H9 (cell line): ENCODE measurements at regions not wholly inside any gene's neighbourhood (a gene's known extent, or its start where the extent isn't known, plus 50 kb on each side); places are given as distances from the start of the nearest gene placed in this dataset.

Experiments
- DNase-seq: peaks from one replicate; pipeline ENCODE4 v3.0.0-alpha.2; 2017
- H2AFZ ChIP-seq: one replicate; pipeline ENCODE4 v1.6.1; 2013; ENCODE audit warnings: mild to moderate bottlenecking, low read length, control low read depth, moderate library complexity
- H2AK5ac ChIP-seq: 2 replicates; pipeline ENCODE4 v1.6.1; 2013; ENCODE audit warnings: low read length, control low read depth, mixed read lengths; ENCODE audit not compliant: insufficient read length
- H2BK120ac ChIP-seq: one replicate; pipeline ENCODE4 v1.6.1; 2013; ENCODE audit warnings: low read depth, mild to moderate bottlenecking, low read length, control low read depth, inconsistent platforms; ENCODE audit not compliant: poor library complexity, severe bottlenecking
- H2BK12ac ChIP-seq: 2 replicates; pipeline ENCODE4 v1.6.1; 2013; ENCODE audit warnings: low read length, control low read depth, mixed read lengths, low read depth; ENCODE audit not compliant: insufficient read length
- H2BK15ac ChIP-seq: 2 replicates; pipeline ENCODE4 v1.6.1; 2013; ENCODE audit warnings: low read depth, low read length, control low read depth
- H2BK20ac ChIP-seq: one replicate; pipeline ENCODE4 v1.6.1; 2013; ENCODE audit warnings: low read depth, mild to moderate bottlenecking, low read length, control low read depth, inconsistent platforms; ENCODE audit not compliant: poor library complexity, severe bottlenecking
- H2BK5ac ChIP-seq: 2 replicates; pipeline ENCODE4 v1.6.1; 2013; ENCODE audit warnings: low read length, control low read depth, mixed read lengths; ENCODE audit not compliant: insufficient read length
- H3K14ac ChIP-seq: 2 replicates; pipeline ENCODE4 v1.6.1; 2013; ENCODE audit warnings: low read length, control low read depth; ENCODE audit not compliant: insufficient read depth
- H3K18ac ChIP-seq: 2 replicates; pipeline ENCODE4 v1.6.1; 2013; ENCODE audit warnings: low read depth, mild to moderate bottlenecking, mixed read lengths, low read length, control low read depth; ENCODE audit not compliant: insufficient read length
- H3K23ac ChIP-seq: 2 replicates; pipeline ENCODE4 v1.6.1; 2013; ENCODE audit warnings: low read length, control low read depth, mixed read lengths, low read depth; ENCODE audit not compliant: insufficient read length
- H3K23me2 ChIP-seq: 2 replicates; pipeline ENCODE4 v1.6.1; 2013; ENCODE audit warnings: low read depth, mild to moderate bottlenecking, mixed read lengths, low read length, control low read depth; ENCODE audit not compliant: insufficient read length, poor library complexity, severe bottlenecking
- H3K27ac ChIP-seq: 2 replicates; pipeline ENCODE4 v1.5.1; 2013; ENCODE audit warnings: low read length, control low read depth, mixed read lengths, low read depth; ENCODE audit not compliant: insufficient read length
- H3K27me3 ChIP-seq: 2 replicates; pipeline ENCODE4 v1.6.1; 2013; ENCODE audit warnings: low read length, control low read depth, inconsistent platforms; ENCODE audit not compliant: insufficient read depth
- H3K4ac ChIP-seq: 2 replicates; pipeline ENCODE4 v1.6.1; 2013; ENCODE audit warnings: low read depth, mild to moderate bottlenecking, control low read depth, inconsistent platforms, low read length, moderate library complexity
- H3K4me1 ChIP-seq: 2 replicates; pipeline ENCODE4 v1.6.1; 2013; ENCODE audit warnings: low read length, control low read depth, inconsistent platforms; ENCODE audit not compliant: insufficient read depth
- H3K4me2 ChIP-seq: 2 replicates; pipeline ENCODE4 v1.6.1; 2013; ENCODE audit warnings: low read length, control low read depth, mixed read lengths; ENCODE audit not compliant: insufficient read length, insufficient read depth
- H3K56ac ChIP-seq: 2 replicates; pipeline ENCODE4 v1.6.1; 2013; ENCODE audit warnings: low read depth, mild to moderate bottlenecking, mixed read lengths, low read length, control low read depth; ENCODE audit not compliant: insufficient read length
- H3K79me1 ChIP-seq: 2 replicates; pipeline ENCODE4 v1.6.1; 2013; ENCODE audit warnings: low read depth, mild to moderate bottlenecking, moderate library complexity, low read length, control low read depth, inconsistent platforms; ENCODE audit not compliant: insufficient read depth, poor library complexity, severe bottlenecking
- H3K79me2 ChIP-seq: 2 replicates; pipeline ENCODE4 v1.6.1; 2013; ENCODE audit warnings: low read length, control low read depth, inconsistent platforms; ENCODE audit not compliant: insufficient read depth
- H3K9ac ChIP-seq: 2 replicates; pipeline ENCODE4 v1.6.1; 2013; ENCODE audit warnings: low read length, control low read depth, mixed read lengths; ENCODE audit not compliant: insufficient read length; ENCODE audit errors: extremely low read depth
- H3K9me3 ChIP-seq: one replicate; pipeline ENCODE4 v1.6.1; 2013; ENCODE audit warnings: low read depth, low read length, inconsistent platforms; ENCODE audit not compliant: control insufficient read depth
- H3T11ph ChIP-seq: one replicate; pipeline ENCODE4 v1.6.1; 2013; ENCODE audit warnings: mild to moderate bottlenecking, low read length, control low read depth, inconsistent platforms
- H4K20me1 ChIP-seq: one replicate; pipeline ENCODE4 v1.6.1; 2013; ENCODE audit not compliant: control insufficient read depth, insufficient read length, insufficient read depth
- H4K5ac ChIP-seq: 2 replicates; pipeline ENCODE4 v1.6.1; 2013; ENCODE audit warnings: low read depth, mild to moderate bottlenecking, mixed read lengths, low read length, control low read depth; ENCODE audit not compliant: insufficient read length
- H4K8ac ChIP-seq: replicated peaks from 2 replicates; pipeline ENCODE4 v1.6.1; 2013; ENCODE audit warnings: low read length, control low read depth, mixed read lengths, low read depth; ENCODE audit not compliant: insufficient read length
- H4K91ac ChIP-seq: 2 replicates; pipeline ENCODE4 v1.6.1; 2013; ENCODE audit warnings: low read depth, mild to moderate bottlenecking, moderate library complexity, mixed read lengths, low read length, control low read depth; ENCODE audit not compliant: insufficient read length
- H3K27ac Mint-ChIP-seq, 3 experiments: 2 replicates in 2 of 3; 3 replicates in 1 of 3; pipeline ENCODE4 v1.8.0; 2020 to 2021; ENCODE audit warnings: mixed read lengths in 3 of 3, mild to moderate bottlenecking in 1 of 3, moderate library complexity in 1 of 3
- H3K27me3 Mint-ChIP-seq: 2 replicates; pipeline ENCODE4 v1.8.0; 2021; ENCODE audit warnings: low read depth, mild to moderate bottlenecking, moderate library complexity, mixed read lengths
- H3K36me3 Mint-ChIP-seq, 3 experiments: 2 replicates in 2 of 3; 3 replicates in 1 of 3; pipeline ENCODE4 v1.8.0; 2020 to 2021; ENCODE audit warnings: low read depth in 3 of 3, mixed read lengths in 3 of 3; ENCODE audit not compliant: insufficient read depth in 1 of 3
- H3K4me1 Mint-ChIP-seq, 2 experiments: 2 replicates each; pipeline ENCODE4 v1.8.0; 2020; ENCODE audit warnings: mixed read lengths in 2 of 2
- H3K4me3 Mint-ChIP-seq, 2 experiments: 2 replicates in 1 of 2; 3 replicates in 1 of 2; pipeline ENCODE4 v1.8.0; 2020 to 2021; ENCODE audit warnings: mild to moderate bottlenecking in 2 of 2, mixed read lengths in 2 of 2, moderate library complexity in 1 of 2
- H3K9me3 Mint-ChIP-seq, 2 experiments: 2 replicates in 1 of 2; 3 replicates in 1 of 2; pipeline ENCODE4 v1.8.0; 2020; ENCODE audit warnings: mild to moderate bottlenecking in 2 of 2, mixed read lengths in 2 of 2, moderate library complexity in 1 of 2
- CTCF ChIP-seq: fragments of 200-600 bp; sonication (generic); conservative IDR thresholded peaks from 3 replicates; pipeline ENCODE4 v1.8.0; 2021; ENCODE audit warnings: antibody characterized with exemption, mild to moderate bottlenecking
- WGBS: extraction: QIAGEN DNeasy Blood & Tissue Kit; methylation state at CpG from one replicate; pipeline ENCODE4 v1.1.7; 2013; ENCODE audit warnings: missing lambda C conversion rate, low lambda C conversion rate, mixed read lengths; ENCODE audit not compliant: insufficient read length; ENCODE audit errors: extremely low coverage; 5-methylcytosine and 5-hydroxymethylcytosine counted together

GRCh38 chr1:98382986-98383740 is 278.4 kb upstream of the SNX7 start:
- no peak overlapping the region for H2BK20ac ChIP-seq
- no peak overlapping the region for H3K56ac ChIP-seq
- Mint-ChIP-seq H3K4me1 (no peaks in the 10 kb centered on the region), H3K4me3 (no peak overlapping the region), H3K27ac (no peak overlapping the region), H3K36me3 (no peaks in the 10 kb centered on the region), H3K9me3 (no peaks in the 10 kb centered on the region), H3K27me3 (no peaks in the 10 kb centered on the region)
- H2AFZ ChIP-seq = no peak overlapping the region
- H3K14ac ChIP-seq = no peak overlapping the region
- H4K8ac ChIP-seq = no peak overlapping the region
- H3K23me2 ChIP-seq = no peaks in the 10 kb centered on the region
- H3K9me3 ChIP-seq = no peaks in the 10 kb centered on the region
- H2BK120ac ChIP-seq = no peak overlapping the region
- no peaks in the 10 kb centered on the region for H3K4me1 ChIP-seq
- no peak overlapping the region for H2BK5ac ChIP-seq
- no CpG with 5 or more reads among the region's 5 CpGs for WGBS
- H3K4me2 ChIP-seq = no peak overlapping the region
- no peak for TF ChIP-seq CTCF
- H4K5ac ChIP-seq = no peak overlapping the region
- no peak overlapping the region for H2BK15ac ChIP-seq
- no peaks in the 10 kb centered on the region for H3K27me3 ChIP-seq
- no peak overlapping the region for H4K91ac ChIP-seq
- H3K27ac ChIP-seq = no peak overlapping the region
- H2AK5ac ChIP-seq = no peak overlapping the region
- no peak overlapping the region for H3K4ac ChIP-seq
- H3K79me2 ChIP-seq = no peaks in the 10 kb centered on the region
- no peak overlapping the region for H3T11ph ChIP-seq
- no peak overlapping the region for H3K9ac ChIP-seq
- no peak for DNase-seq
- no peaks in the 10 kb centered on the region for H4K20me1 ChIP-seq
- H3K18ac ChIP-seq = no peak overlapping the region
- no peaks in the 10 kb centered on the region for H3K79me1 ChIP-seq
- no peak overlapping the region for H2BK12ac ChIP-seq
- no peak overlapping the region for H3K23ac ChIP-seq
